ENCODE measurements at regions not wholly inside any gene's neighbourhood (a gene's known extent, or its start where the extent isn't known, plus 50 kb on each side); places are given as distances from the start of the nearest gene placed in this dataset.

GRCh38 chr5:67720162-67720772, 495.3 kb upstream of the PIK3R1 start:
- TF ChIP-seq CTCF (IDR thresholded peaks at IDR 0.05; ENCODE audit: insufficient read depth, low read length, poor library complexity, severe bottlenecking) (no peak), EZH2phosphoT487 (conservative IDR thresholded peaks at IDR 0.05; ENCODE audit: low read length) (no peak)
